Activated T-cell treated with anti-CD3 and anti-CD28 coated beads, Interleukin-2, amount 50 U/mL, for 4 hours (primary cell): ENCODE measurements at regions not wholly inside any gene's neighbourhood (a gene's known extent, or its start where the extent isn't known, plus 50 kb on each side); places are given as distances from the start of the nearest gene placed in this dataset.
"Not testable (repeated sequence)": the region's sequence is repeated elsewhere in the genome, so short reads cannot be mapped to it uniquely, and the experiment has no call there.

Experiments
- ATAC-seq, 2 donors: fragments of 200-7000 bp; cut with Tn5 transposase; one replicate each; pipeline ENCODE4 v1.10.0; 2021
- DNase-seq: peaks from one replicate; pipeline ENCODE4 v3.0.0-alpha.2; 2020
- H3K27me3 Mint-ChIP-seq: one replicate; pipeline ENCODE4 v1.8.0; 2021; ENCODE audit warnings: low read depth, mixed read lengths
- H3K36me3 Mint-ChIP-seq: one replicate; pipeline ENCODE4 v1.8.0; 2022; ENCODE audit warnings: mixed read lengths; ENCODE audit not compliant: insufficient read depth
- H3K4me1 Mint-ChIP-seq: one replicate; pipeline ENCODE4 v1.8.0; 2021; ENCODE audit warnings: low read depth, mixed read lengths
- H3K4me3 Mint-ChIP-seq: one replicate; pipeline ENCODE4 v1.8.0; 2021; ENCODE audit warnings: mild to moderate bottlenecking, moderate library complexity, mixed read lengths
- H3K9me3 Mint-ChIP-seq: one replicate; pipeline ENCODE4 v1.8.0; 2021; ENCODE audit warnings: mixed read lengths

- Mint-ChIP-seq H3K9me3 (peaks cover 19% of the 10 kb centered on the region), H3K36me3 (peaks cover 4% of the 10 kb centered on the region), H3K27me3 (peaks cover 3% of the 10 kb centered on the region), H3K4me3 (no peak overlapping the region), H3K4me1 (peaks cover 3% of the 10 kb centered on the region)
- no peak for DNase-seq
- no peak for ATAC-seq
Measured at GRCh38 chr1:89436856-89437255, 73.0 kb downstream of the GBP6 start.

DNA sequence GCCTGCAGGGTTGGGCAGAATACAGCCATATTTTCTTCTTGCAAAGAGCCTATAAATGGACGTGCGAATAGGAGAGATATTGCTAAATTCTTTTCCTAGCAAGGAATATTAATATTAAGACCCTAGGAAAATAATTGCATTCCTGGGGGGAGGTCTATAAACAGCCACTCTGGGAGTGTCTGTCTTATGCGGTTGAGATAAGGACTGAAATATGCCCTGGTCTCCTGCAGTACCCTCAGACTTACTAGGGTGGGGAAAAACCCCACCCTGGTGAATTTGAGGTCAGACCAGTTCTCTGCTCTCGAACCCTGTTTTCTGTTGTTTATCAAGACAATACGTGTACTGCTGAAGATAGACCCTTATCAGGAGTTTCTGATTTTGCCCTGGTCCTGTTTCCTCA lies 74.4 kb downstream of the GBP6 start:
- peaks cover 23% of the 10 kb centered on the region for H3K9me3 Mint-ChIP-seq
- not testable (repeated sequence) for ATAC-seq, H3K4me3 Mint-ChIP-seq, H3K36me3 Mint-ChIP-seq, DNase-seq, H3K4me1 Mint-ChIP-seq, H3K27me3 Mint-ChIP-seq

- Mint-ChIP-seq H3K36me3 (peaks cover 4% of the 10 kb centered on the region), H3K9me3 (peaks cover 23% of the 10 kb centered on the region), H3K27me3 (peaks cover 11% of the 10 kb centered on the region), H3K4me1 (no peaks in the 10 kb centered on the region), H3K4me3 (no peak overlapping the region)
- ATAC-seq (no peak), DNase-seq (no peak)
Measured at GRCh38 chr1:89440911-89441310, 77.1 kb downstream of the GBP6 start.

DNA sequence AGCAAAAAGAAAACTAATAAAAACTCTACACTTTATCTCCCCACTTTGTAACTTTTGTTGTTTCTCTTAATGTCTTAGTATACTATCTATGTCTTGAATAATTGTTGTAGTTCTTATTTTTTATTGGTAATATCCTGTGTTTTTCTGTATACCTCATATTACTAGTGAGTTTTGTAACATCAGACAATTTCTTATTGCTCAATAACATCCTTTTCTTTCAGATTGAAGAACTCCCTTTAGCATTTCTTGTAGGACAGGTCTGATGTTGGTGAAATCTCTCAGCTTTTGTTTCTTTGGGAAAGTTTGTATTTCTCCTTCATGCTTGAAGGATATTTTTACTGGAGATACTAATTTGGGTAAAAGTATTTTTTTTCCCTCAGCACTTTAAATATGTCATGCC lies 79.8 kb upstream of the LRRC8B start:
- no peaks in the 10 kb centered on the region for H3K36me3 Mint-ChIP-seq
- peaks cover 17% of the 10 kb centered on the region for H3K27me3 Mint-ChIP-seq
- ATAC-seq (no peak), DNase-seq (no peak)
- H3K4me3 Mint-ChIP-seq = no peak overlapping the region
- H3K9me3 Mint-ChIP-seq = peaks cover 12% of the 10 kb centered on the region
- peaks cover under 1% of the 10 kb centered on the region for H3K4me1 Mint-ChIP-seq

DNA sequence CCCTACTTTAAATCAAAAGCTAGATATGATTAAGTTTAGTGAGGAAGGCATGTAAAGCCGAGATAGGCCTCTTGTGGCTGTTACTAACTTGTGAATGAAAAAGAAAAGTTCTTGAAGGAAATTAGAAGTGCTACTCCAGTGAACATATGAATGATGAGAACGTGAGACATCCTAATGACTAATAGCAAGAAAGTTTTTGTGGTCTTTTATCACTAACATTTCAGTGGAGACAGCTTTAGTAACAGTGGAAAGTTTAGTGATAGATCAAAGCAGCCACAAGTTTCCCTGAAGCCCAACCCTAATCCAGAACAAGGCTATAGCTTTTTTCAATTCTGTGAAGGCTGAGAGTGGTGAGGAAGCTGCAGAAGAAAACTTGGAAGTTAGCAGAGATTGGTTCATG lies 73.6 kb upstream of the LRRC8B start:
- DNase-seq (no peak), ATAC-seq (peak; percentile 93)

GRCh38 chr1:89453123-89453972 lies 71.3 kb upstream of the LRRC8B start:
- Mint-ChIP-seq H3K4me3 (no peak overlapping the region), H3K9me3 (no peaks in the 10 kb centered on the region), H3K27me3 (peaks cover 14% of the 10 kb centered on the region), H3K4me1 (peaks cover 23% of the 10 kb centered on the region), H3K36me3 (no peaks in the 10 kb centered on the region)
- no peak for ATAC-seq
- DNase-seq = no peak

More for the DNA sequence above, 73.6 kb upstream of the LRRC8B start:
- H3K36me3 Mint-ChIP-seq = no peaks in the 10 kb centered on the region
- H3K4me3 Mint-ChIP-seq = peak overlapping the region; percentile 44
- no peaks in the 10 kb centered on the region for H3K9me3 Mint-ChIP-seq
- H3K27me3 Mint-ChIP-seq = peaks cover 10% of the 10 kb centered on the region
- H3K4me1 Mint-ChIP-seq = peaks cover 23% of the 10 kb centered on the region

DNA sequence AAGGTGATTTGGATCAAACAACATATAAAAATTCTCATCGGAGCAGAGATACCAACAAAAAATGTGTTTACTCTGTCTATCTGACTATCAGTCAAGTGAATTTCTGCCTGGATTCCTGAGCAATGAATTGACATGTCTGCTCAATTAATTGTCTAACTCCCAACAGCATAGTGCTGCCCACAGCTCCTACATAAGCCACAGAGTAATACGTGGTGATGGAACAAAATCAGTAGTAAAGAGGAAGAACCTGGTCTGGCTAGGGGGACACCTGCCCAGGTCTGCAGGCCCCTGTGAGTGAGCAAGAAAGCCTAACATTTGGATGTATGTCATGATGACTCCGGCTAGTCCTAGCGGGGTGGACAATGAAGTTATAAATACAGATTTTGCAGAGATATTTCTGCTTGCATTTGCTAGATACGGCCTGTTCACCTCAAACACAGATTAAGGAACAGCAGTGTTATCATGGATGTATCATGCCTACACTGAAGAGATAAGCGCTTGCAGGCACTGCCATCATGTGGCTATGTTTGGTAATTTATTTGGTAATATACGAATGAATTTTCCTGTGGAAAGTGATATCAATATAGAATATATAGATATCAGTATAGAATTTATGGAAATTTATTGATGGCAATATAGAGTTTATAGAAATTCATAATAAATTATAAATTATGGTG lies 69.6 kb upstream of the LRRC8B start:
- H3K27me3 Mint-ChIP-seq = peaks cover 15% of the 10 kb centered on the region
- no peaks in the 10 kb centered on the region for H3K9me3 Mint-ChIP-seq
- H3K36me3 Mint-ChIP-seq = no peaks in the 10 kb centered on the region
- H3K4me3 Mint-ChIP-seq = no peak overlapping the region
- ATAC-seq (peak; percentile 29 to 36), DNase-seq (peak; percentile 52)
- H3K4me1 Mint-ChIP-seq = peaks cover 21% of the 10 kb centered on the region

DNA sequence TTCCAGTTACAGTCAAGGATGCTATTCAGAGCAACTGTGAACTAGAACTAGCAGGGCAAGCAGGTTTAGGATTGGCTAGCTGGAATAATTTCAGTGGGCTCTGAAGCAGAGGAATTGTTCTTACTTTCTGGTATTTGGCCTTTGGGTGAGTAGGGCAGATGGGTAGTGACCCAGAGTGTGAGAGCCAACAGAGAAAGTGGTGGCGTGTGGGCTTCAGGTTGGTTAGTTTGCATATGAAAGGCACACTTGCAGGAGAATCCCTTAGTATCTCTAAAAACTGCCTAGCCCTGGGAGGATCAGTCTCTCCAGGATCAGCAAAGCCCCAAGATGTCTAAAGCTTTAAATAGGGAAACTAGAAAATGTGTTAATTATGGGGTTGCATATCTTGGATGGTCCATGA lies 67.6 kb upstream of the LRRC8B start:
- Mint-ChIP-seq H3K9me3 (no peaks in the 10 kb centered on the region), H3K4me3 (no peak overlapping the region), H3K4me1 (peaks cover 4% of the 10 kb centered on the region), H3K27me3 (peaks cover 28% of the 10 kb centered on the region), H3K36me3 (no peaks in the 10 kb centered on the region)
- DNase-seq (no peak), ATAC-seq (no peak)

GRCh38 chr1:89459081-89459480 lies 65.5 kb upstream of the LRRC8B start:
- ATAC-seq (no peak), DNase-seq (no peak)
- H3K4me1 Mint-ChIP-seq = peaks cover 11% of the 10 kb centered on the region
- peaks cover 39% of the 10 kb centered on the region for H3K27me3 Mint-ChIP-seq
- no peaks in the 10 kb centered on the region for H3K36me3 Mint-ChIP-seq
- H3K4me3 Mint-ChIP-seq = no peak overlapping the region
- H3K9me3 Mint-ChIP-seq = no peaks in the 10 kb centered on the region

GRCh38 chr1:89460325-89460724 lies 64.3 kb upstream of the LRRC8B start:
- no peak for ATAC-seq
- DNase-seq = no peak
- Mint-ChIP-seq H3K9me3 (no peaks in the 10 kb centered on the region), H3K4me1 (peaks cover 15% of the 10 kb centered on the region), H3K36me3 (no peaks in the 10 kb centered on the region), H3K4me3 (no peak overlapping the region), H3K27me3 (peaks cover 50% of the 10 kb centered on the region)

DNA sequence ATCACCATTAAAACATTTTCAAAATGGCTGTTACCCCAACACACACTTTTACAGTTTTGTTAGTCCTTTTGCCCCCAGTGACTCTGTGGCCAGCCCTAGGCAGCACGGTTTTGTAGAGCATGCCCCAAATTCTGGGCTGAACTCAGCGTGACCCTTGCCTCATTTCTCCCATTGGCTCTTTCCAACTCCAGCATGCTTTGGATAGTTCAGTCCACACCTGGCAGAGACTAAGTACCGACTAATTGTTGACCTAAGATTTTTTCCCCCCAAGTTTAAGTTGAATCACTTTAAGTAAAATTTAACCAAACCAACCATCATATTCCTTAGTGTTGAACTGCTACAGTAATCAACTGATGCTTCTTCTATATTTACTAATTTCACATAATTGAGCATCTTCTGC lies 62.4 kb upstream of the LRRC8B start:
- H3K27me3 Mint-ChIP-seq = peaks cover 52% of the 10 kb centered on the region

GRCh38 chr1:89464008-89464407 lies 60.6 kb upstream of the LRRC8B start:
- no peak overlapping the region for H3K4me3 Mint-ChIP-seq
- peaks cover 20% of the 10 kb centered on the region for H3K4me1 Mint-ChIP-seq
- no peaks in the 10 kb centered on the region for H3K9me3 Mint-ChIP-seq
- no peak for ATAC-seq
- H3K27me3 Mint-ChIP-seq = peaks cover 53% of the 10 kb centered on the region
- no peak for DNase-seq
- no peaks in the 10 kb centered on the region for H3K36me3 Mint-ChIP-seq

More for the DNA sequence above, 62.4 kb upstream of the LRRC8B start:
- Mint-ChIP-seq H3K4me3 (no peak overlapping the region), H3K4me1 (peaks cover 20% of the 10 kb centered on the region), H3K36me3 (no peaks in the 10 kb centered on the region), H3K9me3 (no peaks in the 10 kb centered on the region)
- ATAC-seq (no peak), DNase-seq (no peak)

GRCh38 chr1:89465201-89465600 lies 59.4 kb upstream of the LRRC8B start:
- H3K27me3 Mint-ChIP-seq = peaks cover 53% of the 10 kb centered on the region
- peaks cover 20% of the 10 kb centered on the region for H3K4me1 Mint-ChIP-seq
- peak; percentile 93 to 97 for ATAC-seq
- no peaks in the 10 kb centered on the region for H3K9me3 Mint-ChIP-seq
- no peak for DNase-seq
- no peak overlapping the region for H3K4me3 Mint-ChIP-seq
- H3K36me3 Mint-ChIP-seq = no peaks in the 10 kb centered on the region

- Mint-ChIP-seq H3K4me3 (no peak overlapping the region), H3K36me3 (no peaks in the 10 kb centered on the region), H3K9me3 (no peaks in the 10 kb centered on the region), H3K27me3 (peaks cover 44% of the 10 kb centered on the region), H3K4me1 (peaks cover 20% of the 10 kb centered on the region)
- no peak for ATAC-seq
- DNase-seq = no peak
Measured at GRCh38 chr1:89466307-89466930, 58.2 kb upstream of the LRRC8B start.
